ENCODE measurements at regions not wholly inside any gene's neighbourhood (a gene's known extent, or its start where the extent isn't known, plus 50 kb on each side); places are given as distances from the start of the nearest gene placed in this dataset.

DNA sequence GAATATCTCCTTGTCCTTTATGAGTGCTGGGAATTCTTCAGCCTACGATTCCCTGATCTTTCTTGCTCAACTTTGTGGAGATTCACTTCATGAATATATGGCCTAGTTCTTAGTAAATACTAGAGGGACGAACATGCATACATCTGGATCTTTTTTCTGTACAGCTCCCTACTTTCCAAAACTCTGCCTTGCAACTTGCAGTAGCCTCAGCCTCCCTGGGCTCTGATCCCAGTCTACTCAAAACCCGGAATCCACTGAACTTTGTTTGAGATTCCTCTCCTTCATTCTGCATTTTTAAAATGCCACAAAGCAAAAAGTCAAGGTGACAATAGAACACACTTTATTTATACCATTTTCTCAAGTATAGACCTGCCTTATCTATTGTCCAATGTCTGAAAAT is 50.0 kb upstream of the PCDH7 start:
- no peaks in the 10 kb centered on the region for H3K79me2 ChIP-seq (ENCODE audit: low read depth)
- no peaks in the 10 kb centered on the region for H3K27me3 ChIP-seq (ENCODE audit: insufficient read depth, low read depth)
- intact Hi-C loops (cut with micrococcal nuclease; ENCODE audit: unreplicated experiment), result no loop called here
- BruUV-seq (replicated peaks), result no TSS peak
- no peaks in the 10 kb centered on the region for H3K36me3 ChIP-seq (ENCODE audit: low read depth)
- H3K27ac ChIP-seq, result no peak overlapping the region
- no peaks in the 10 kb centered on the region for H3K9me3 ChIP-seq (ENCODE audit: insufficient read depth, low read depth)
- TF ChIP-seq EZH2 (IDR thresholded peaks at IDR 0.05; ENCODE audit: low read depth), result no peak
- TF ChIP-seq, protein P1, sequence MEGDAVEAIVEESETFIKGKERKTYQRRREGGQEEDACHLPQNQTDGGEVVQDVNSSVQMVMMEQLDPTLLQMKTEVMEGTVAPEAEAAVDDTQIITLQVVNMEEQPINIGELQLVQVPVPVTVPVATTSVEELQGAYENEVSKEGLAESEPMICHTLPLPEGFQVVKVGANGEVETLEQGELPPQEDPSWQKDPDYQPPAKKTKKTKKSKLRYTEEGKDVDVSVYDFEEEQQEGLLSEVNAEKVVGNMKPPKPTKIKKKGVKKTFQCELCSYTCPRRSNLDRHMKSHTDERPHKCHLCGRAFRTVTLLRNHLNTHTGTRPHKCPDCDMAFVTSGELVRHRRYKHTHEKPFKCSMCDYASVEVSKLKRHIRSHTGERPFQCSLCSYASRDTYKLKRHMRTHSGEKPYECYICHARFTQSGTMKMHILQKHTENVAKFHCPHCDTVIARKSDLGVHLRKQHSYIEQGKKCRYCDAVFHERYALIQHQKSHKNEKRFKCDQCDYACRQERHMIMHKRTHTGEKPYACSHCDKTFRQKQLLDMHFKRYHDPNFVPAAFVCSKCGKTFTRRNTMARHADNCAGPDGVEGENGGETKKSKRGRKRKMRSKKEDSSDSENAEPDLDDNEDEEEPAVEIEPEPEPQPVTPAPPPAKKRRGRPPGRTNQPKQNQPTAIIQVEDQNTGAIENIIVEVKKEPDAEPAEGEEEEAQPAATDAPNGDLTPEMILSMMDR (conservative IDR thresholded peaks at IDR 0.05), result no peak
- H3K4me1 ChIP-seq (replicated peaks; ENCODE audit: insufficient read depth), result no peaks in the 10 kb centered on the region
- ChIA-PET POLR2A (ENCODE audit: unreplicated experiment) (no interaction called here), CTCF (no interaction called here)
- no peak overlapping the region for H2AFZ ChIP-seq
- no peaks in the 10 kb centered on the region for H3K9me2 ChIP-seq (ENCODE audit: insufficient read depth)
- no peak overlapping the region for H3K4me3 ChIP-seq
- no peak for DNase-seq
- no peaks in the 10 kb centered on the region for H4K20me1 ChIP-seq (ENCODE audit: insufficient read depth)
- H3F3A ChIP-seq (ENCODE audit: insufficient read depth, low read depth), result no peaks in the 10 kb centered on the region
- no peak overlapping the region for H3K4me2 ChIP-seq
